ENCODE measurements at regions not wholly inside any gene's neighbourhood (a gene's known extent, or its start where the extent isn't known, plus 50 kb on each side); places are given as distances from the start of the nearest gene placed in this dataset.

GRCh38 chr20:17023806-17024205, 203.0 kb upstream of the PCSK2 start:
- DNase-seq: no peak

GRCh38 chr20:17024513-17025119, 202.2 kb upstream of the PCSK2 start:
- DNase-seq: no peak

- no peak for DNase-seq
Measured at GRCh38 chr20:17026346-17026745, 200.5 kb upstream of the PCSK2 start.

DNA sequence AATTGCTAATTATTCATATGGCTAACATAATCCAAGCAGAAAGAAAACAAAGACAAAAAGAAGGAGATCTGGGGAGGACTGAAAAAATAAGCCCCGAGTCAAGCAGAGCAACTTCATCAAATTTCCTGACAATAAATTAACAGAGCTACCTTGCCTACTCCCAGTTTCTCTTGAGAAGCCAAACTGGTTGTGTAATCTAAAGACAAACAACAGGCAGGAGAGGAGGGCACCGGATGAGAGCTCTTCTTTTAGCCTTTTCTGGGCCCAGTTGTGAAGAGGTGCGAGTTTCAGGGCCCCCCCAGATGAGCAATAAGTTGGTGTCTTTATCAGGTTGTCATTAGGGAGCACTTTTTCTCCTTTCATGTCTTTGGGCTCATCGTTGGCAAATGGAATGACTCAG, 197.1 kb upstream of the PCSK2 start:
- DNase-seq: no peak

GRCh38 chr20:17036541-17036940, 190.3 kb upstream of the PCSK2 start:
- DNase-seq: no peak

GRCh38 chr20:17042122-17042521, 184.7 kb upstream of the PCSK2 start:
- no peak for DNase-seq

GRCh38 chr20:17043323-17043722, 183.5 kb upstream of the PCSK2 start:
- DNase-seq: no peak

- DNase-seq: no peak
Measured at GRCh38 chr20:17044891-17045290, 181.9 kb upstream of the PCSK2 start.

DNA sequence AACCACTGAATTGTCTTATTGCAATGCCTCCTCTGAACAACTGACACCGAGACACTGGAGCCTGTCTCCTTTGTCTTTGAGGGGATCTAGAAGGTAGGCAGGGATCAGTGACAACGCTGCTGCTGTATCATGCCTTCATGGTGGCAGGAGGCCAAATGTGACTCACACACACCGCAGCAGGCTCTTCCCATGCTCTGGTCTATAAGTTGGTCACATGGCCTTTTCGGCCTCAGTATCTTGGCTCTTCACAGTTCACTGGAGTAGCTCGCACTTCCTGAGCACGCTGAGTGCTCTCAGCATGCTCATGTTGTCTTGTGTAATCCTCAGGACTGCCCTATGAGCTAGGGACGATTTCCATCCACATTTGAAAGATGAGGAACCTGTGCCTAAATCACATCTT, 167.4 kb upstream of the PCSK2 start:
- no peak for DNase-seq

GRCh38 chr20:17061715-17062114, 165.1 kb upstream of the PCSK2 start:
- DNase-seq: no peak

DNA sequence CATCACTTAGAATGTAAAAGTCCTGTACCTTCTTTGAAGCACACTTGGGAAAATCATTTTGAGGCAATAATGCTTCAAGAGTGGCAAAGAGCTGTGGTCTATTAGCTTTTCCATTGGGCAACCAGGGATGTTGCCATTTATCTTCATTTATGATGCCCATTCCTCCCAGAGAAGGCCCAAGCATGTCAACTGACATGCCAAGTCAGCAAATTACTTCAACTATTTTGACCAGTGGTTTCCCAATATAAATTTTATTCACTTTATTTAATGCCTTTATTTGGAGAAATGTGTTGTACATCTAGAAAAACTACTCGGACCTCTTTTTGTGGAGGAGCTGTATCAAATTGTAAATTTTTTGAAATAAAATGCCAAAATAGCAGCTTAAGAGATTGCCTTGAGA, 164.1 kb upstream of the PCSK2 start:
- DNase-seq: no peak

DNA sequence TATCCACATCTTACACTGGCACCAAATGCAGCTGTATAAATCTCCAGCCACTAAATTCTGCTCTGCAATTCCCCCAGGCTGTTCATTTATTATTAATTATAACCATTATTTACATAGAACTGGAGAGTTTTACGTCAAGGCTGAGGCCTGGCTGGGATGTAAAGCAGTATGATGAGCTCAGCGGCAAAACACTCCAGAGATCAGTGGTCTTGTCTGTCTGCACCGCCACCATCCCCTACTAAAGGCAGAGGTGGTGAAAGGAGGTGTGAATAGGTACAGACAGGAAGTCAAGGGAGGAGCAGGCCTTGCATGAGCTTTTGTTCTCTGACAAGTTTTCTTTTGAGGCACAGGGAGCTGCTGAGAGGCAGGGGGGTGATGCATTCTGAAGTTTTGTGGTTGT, 159.9 kb upstream of the PCSK2 start:
- no peak for DNase-seq

DNA sequence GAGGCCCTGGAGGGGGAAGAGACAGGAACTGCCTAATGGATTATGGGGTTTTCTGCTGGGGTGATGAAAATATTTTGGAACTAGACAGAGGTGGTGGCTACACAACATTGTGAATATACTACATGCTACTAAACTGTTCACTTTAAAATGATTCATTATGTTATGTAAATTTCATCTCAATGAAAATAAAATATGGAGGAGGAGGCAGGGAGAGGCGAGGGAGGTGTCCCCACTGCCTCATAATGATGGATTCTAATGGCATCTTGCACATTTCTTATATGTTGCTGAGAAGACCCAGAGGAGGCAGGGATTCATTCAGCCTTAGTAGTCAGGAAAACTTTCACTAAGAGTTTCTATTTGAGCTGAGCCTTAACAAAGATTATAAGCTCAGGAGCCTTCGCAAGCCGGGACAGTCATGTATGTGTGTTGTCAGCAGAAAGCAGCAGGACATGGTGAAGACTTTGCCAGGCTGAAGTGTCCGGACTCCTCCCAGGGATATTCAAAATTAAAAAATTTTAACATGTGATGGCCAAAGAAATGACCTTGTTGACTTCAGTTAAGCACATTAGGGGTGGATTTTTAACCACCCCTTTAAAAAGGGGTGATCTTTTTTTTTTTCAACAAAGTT, 158.6 kb upstream of the PCSK2 start:
- DNase-seq: no peak

DNA sequence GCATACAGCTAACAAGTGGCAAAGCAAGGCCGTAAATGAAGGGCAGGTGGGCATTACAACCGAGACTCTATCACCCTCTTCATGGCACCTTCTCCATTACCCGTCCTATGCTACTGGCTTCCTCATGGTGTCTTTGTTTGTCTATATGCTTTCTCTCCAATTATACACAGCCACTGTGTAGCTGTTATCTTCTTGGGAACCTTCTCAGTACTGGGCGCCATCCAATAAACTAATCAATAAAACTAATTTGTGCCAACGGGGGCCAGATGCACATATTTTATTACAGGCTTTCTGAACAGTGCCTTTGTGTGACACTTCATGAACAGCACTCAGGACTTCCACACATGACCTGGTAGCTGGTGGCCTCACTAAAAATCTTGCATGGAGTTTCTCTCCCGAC, 149.8 kb upstream of the PCSK2 start:
- no peak for DNase-seq

- DNase-seq: no peak
Measured at GRCh38 chr20:17083738-17084137, 143.1 kb upstream of the PCSK2 start.

GRCh38 chr20:17084909-17085308, 141.9 kb upstream of the PCSK2 start:
- no peak for DNase-seq

DNA sequence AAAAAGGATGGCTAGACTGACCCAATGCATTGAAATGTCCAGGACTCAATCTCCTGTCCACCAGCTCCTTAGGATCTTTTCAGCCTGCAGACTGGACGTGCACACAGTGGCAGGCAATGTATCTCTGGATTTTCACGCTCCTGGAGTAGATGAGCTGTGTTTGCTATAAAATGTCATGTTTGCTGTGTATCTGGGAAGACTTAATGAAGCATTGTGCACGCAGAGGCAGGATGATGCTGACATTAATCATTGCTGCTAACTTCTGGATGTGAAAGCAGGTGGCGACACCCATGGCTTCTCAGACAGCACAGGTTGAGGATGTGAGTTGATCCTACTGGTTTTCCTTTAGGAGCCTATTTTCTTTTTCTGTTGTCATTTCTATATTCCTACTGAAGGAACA, 133.1 kb upstream of the PCSK2 start:
- DNase-seq: no peak

DNA sequence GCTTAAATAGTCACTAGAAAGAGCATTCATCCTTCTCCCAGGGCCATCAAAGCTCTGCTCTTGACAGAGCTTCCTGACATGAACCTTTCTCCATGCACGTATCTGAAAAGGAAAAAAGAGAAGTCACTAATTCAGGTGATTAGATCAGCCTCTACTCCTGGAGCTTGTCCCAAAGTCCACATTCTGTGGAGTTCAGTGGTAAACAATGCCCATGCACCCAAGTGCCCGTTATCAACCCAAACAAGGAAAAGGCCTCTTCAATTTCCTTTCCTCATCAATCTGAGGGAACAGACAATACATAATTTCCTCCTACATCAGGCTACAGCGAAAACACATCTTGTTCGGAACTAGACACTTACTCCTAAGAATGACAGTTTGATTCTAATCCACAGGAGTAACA, 129.2 kb upstream of the PCSK2 start:
- DNase-seq: no peak

GRCh38 chr20:17100506-17100905, 126.3 kb upstream of the PCSK2 start:
- no peak for DNase-seq

DNA sequence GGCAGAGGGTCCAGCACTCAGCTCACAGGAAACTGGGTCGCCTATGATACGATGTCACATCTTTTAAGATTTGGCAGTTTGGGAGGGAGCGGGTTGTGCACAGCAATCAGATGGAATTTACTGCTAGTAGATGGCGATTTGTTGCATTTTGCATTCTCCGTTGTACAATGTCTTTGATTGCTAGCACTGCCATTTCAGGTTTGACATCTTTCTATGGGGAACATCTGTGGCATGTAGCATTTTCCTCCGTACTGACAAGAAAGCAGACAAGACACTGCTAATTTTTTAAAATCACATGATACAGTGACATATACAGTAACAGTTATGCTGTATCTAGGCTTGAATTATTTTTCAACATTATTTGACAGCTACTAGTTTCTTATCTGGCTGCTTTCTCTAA, 119.7 kb upstream of the PCSK2 start:
- DNase-seq: no peak

- no peak for DNase-seq
Measured at GRCh38 chr20:17108896-17109295, 117.9 kb upstream of the PCSK2 start.

GRCh38 chr20:17109307-17109706, 117.5 kb upstream of the PCSK2 start:
- no peak for DNase-seq

DNA sequence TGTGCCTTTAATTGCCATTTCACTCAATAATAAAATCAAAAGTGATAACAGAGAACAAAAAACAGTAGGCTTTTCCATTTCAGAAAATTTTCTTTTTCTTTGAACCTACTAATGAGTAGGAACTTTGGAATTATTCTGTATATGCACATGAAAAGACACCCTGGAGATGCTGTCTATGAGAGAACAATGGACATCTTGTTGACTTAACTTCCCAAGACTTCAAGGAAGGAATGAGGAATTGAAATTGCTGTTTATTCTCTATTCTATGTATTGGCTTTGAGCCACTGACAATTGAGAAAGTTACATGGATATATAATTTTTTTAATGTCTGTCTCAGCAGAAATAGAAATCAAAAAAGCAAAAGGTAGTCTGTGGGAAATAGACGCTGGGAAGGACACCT, 98.6 kb upstream of the PCSK2 start:
- DNase-seq: no peak

DNA sequence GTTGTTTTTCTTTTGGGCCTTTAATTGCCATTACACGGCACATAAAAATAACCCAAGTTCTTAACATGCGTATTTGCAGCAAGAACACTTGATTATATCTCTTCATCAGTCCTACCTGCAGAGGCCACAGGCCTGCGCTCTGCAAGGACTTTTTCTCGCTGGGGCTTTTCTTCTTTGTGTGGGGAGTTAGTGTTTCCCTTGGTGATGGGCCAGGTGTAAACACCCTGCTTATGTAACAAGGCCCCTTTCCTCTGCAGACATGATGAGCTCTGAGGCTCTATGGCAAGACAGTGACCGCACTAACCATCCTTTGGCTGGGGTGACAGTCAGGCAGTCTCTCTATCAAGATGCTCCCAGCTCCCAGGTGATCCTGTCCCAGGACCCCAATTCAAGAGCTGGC, 97.8 kb upstream of the PCSK2 start:
- no peak for DNase-seq

GRCh38 chr20:17137692-17138091, 89.1 kb upstream of the PCSK2 start:
- DNase-seq: no peak
